HEK293 (cell line): ENCODE measurements at regions not wholly inside any gene's neighbourhood (a gene's known extent, or its start where the extent isn't known, plus 50 kb on each side); places are given as distances from the start of the nearest gene placed in this dataset.

Source experiments
- CTCF ChIA-PET: fragments of 350-600 bp; formaldehyde crosslinking; extraction: SDS; loops from one replicate; lab custom pipeline; 2021; ENCODE audit warnings: antibody characterized with exemption; lab: Yijun Ruan, JAX
- POLR2A ChIA-PET: fragments of 300-600 bp; formaldehyde crosslinking; extraction: SDS; loops from one replicate; lab custom pipeline; 2020; ENCODE audit warnings: antibody characterized with exemption, inconsistent platforms; lab: Yijun Ruan, JAX
- H3K27ac ChIP-seq: fragments of 200-500 bp; sonication (Bioruptor generic); 2 replicates; pipeline ENCODE4 v1.5.1; 2014; ENCODE audit warnings: low read depth, low read length, control low read depth, inconsistent platforms; ENCODE audit errors: extremely low read depth
- H3K36me3 ChIP-seq, 2 experiments: fragments of 200-500 bp in 1 of 2; sonication (Bioruptor generic) in 1 of 2; 1 replicate in 1 of 2; 2 replicates in 1 of 2; pipeline ENCODE4 v1.5.1; 2014 to 2017; ENCODE audit warnings: inconsistent platforms in 2 of 2, low read length in 2 of 2; ENCODE audit not compliant: control insufficient read depth in 2 of 2, insufficient read depth in 1 of 2
- H3K4me1 ChIP-seq: fragments of 200-500 bp; sonication (Bioruptor generic); 2 replicates; pipeline ENCODE4 v1.5.1; 2014; ENCODE audit warnings: mild to moderate bottlenecking, low read length, inconsistent platforms; ENCODE audit not compliant: control insufficient read depth, insufficient read depth
- H3K4me3 ChIP-seq: 2 replicates; pipeline ENCODE4 v1.5.1; 2011; ENCODE audit warnings: low read depth, mild to moderate bottlenecking, control low read depth, low read length, moderate library complexity
- H3K9me3 ChIP-seq: fragments of 200-500 bp; sonication (Bioruptor generic); 2 replicates; pipeline ENCODE4 v1.5.1; 2014; ENCODE audit warnings: low read depth, low read length, inconsistent platforms; ENCODE audit not compliant: control insufficient read depth, insufficient read depth
- FEZF1 ChIP-seq: fragments of 450-650 bp; formaldehyde crosslinking; IDR thresholded peaks from 2 replicates; pipeline ENCODE4 v1.5.1; 2016; ENCODE audit warnings: missing biosample characterization, missing genetic modification characterization
- GFI1B ChIP-seq: fragments of 450-650 bp; formaldehyde crosslinking; IDR thresholded peaks from 2 replicates; pipeline ENCODE4 v1.5.1; 2016; ENCODE audit warnings: missing biosample characterization, missing genetic modification characterization
- HOXC10 ChIP-seq: sonication (generic); formaldehyde crosslinking; IDR thresholded peaks from 2 replicates; pipeline ENCODE4 v1.8.1; 2023; ENCODE audit warnings: mild to moderate bottlenecking, missing genetic modification reagents
- IKZF3 ChIP-seq: fragments of 450-650 bp; IDR thresholded peaks from 2 replicates; pipeline ENCODE4 v1.5.0; 2018; ENCODE audit warnings: missing biosample characterization, mild to moderate bottlenecking, missing genetic modification characterization, moderate library complexity
- KLF10 ChIP-seq: fragments of 450-650 bp; IDR thresholded peaks from 2 replicates; pipeline ENCODE4 v1.5.1; 2018; ENCODE audit warnings: missing biosample characterization, mild to moderate bottlenecking, missing genetic modification characterization
- PRDM10 ChIP-seq: fragments of 450-650 bp; formaldehyde crosslinking; IDR thresholded peaks from 2 replicates; pipeline ENCODE4 v1.5.1; 2016; ENCODE audit warnings: missing biosample characterization, missing genetic modification characterization
- PRDM4 ChIP-seq: fragments of 450-650 bp; formaldehyde crosslinking; IDR thresholded peaks from 2 replicates; pipeline ENCODE4 v1.5.1; 2017; ENCODE audit warnings: missing biosample characterization, missing genetic modification characterization
- SALL2 ChIP-seq: fragments of 450-650 bp; formaldehyde crosslinking; IDR thresholded peaks from 2 replicates; pipeline ENCODE4 v1.5.0; 2017; ENCODE audit warnings: missing biosample characterization, mild to moderate bottlenecking, missing genetic modification characterization, borderline replicate concordance
- SP2 ChIP-seq: fragments of 450-650 bp; formaldehyde crosslinking; IDR thresholded peaks from 2 replicates; pipeline ENCODE4 v1.5.1; 2016; ENCODE audit warnings: missing biosample characterization, missing genetic modification characterization
- YY1 ChIP-seq: fragments of 450-650 bp; formaldehyde crosslinking; IDR thresholded peaks from 2 replicates; pipeline ENCODE4 v1.5.1; 2018; ENCODE audit warnings: missing biosample characterization, missing genetic modification characterization
- ZBTB1 ChIP-seq: fragments of 450-650 bp; formaldehyde crosslinking; IDR thresholded peaks from 2 replicates; pipeline ENCODE4 v1.5.1; 2016; ENCODE audit warnings: missing biosample characterization, missing genetic modification characterization
- ZNF2 ChIP-seq: fragments of 450-650 bp; formaldehyde crosslinking; IDR thresholded peaks from 2 replicates; pipeline ENCODE4 v1.5.1; 2016; ENCODE audit warnings: missing biosample characterization, missing genetic modification characterization
- ZNF223 ChIP-seq: fragments of 450-650 bp; formaldehyde crosslinking; IDR thresholded peaks from 2 replicates; pipeline ENCODE4 v1.5.1; 2016; ENCODE audit warnings: missing biosample characterization, missing genetic modification characterization
- ZNF23 ChIP-seq: fragments of 450-650 bp; formaldehyde crosslinking; IDR thresholded peaks from 2 replicates; pipeline ENCODE4 v1.5.1; 2016; ENCODE audit warnings: missing biosample characterization, missing genetic modification characterization, borderline replicate concordance
- ZNF24 ChIP-seq: fragments of 450-650 bp; formaldehyde crosslinking; IDR thresholded peaks from 2 replicates; pipeline ENCODE4 v1.5.1; 2016; ENCODE audit warnings: missing biosample characterization, missing genetic modification characterization
- ZNF274 ChIP-seq, 2 experiments: fragments of 200-500 bp in 1 of 2; fragments of 450-650 bp in 1 of 2; sonication (Bioruptor generic) in 1 of 2; formaldehyde crosslinking in 1 of 2; IDR thresholded peaks; 2 replicates each; pipeline versions ENCODE4 v1.5.1 to v1.6.1; 2014 to 2016; ENCODE audit warnings: borderline replicate concordance in 1 of 2, inconsistent platforms in 1 of 2, low read length in 1 of 2, missing biosample characterization in 1 of 2, missing genetic modification characterization in 1 of 2
- ZNF324 ChIP-seq: fragments of 450-650 bp; formaldehyde crosslinking; IDR thresholded peaks from 2 replicates; pipeline ENCODE4 v1.5.1; 2016; ENCODE audit warnings: missing biosample characterization, missing genetic modification characterization
- ZNF48 ChIP-seq: fragments of 450-650 bp; formaldehyde crosslinking; IDR thresholded peaks from 2 replicates; pipeline ENCODE4 v1.5.1; 2016; ENCODE audit warnings: missing biosample characterization, missing genetic modification characterization
- ZNF843 ChIP-seq: fragments of 450-650 bp; formaldehyde crosslinking; IDR thresholded peaks from 2 replicates; pipeline ENCODE4 v1.5.1; 2016; ENCODE audit warnings: missing biosample characterization, missing genetic modification characterization
- ZSCAN5A ChIP-seq: fragments of 450-650 bp; formaldehyde crosslinking; IDR thresholded peaks from 2 replicates; pipeline ENCODE4 v1.5.1; 2016; ENCODE audit warnings: missing biosample characterization, missing genetic modification characterization
- ZXDB ChIP-seq: fragments of 450-650 bp; formaldehyde crosslinking; IDR thresholded peaks from 2 replicates; pipeline ENCODE4 v1.5.1; 2016; ENCODE audit warnings: missing biosample characterization, missing genetic modification characterization
- TF ChIP-seq, protein P1 (sequence below): fragments of 450-650 bp; formaldehyde crosslinking; IDR thresholded peaks from 2 replicates; pipeline ENCODE4 v1.5.1; 2017; ENCODE audit warnings: missing biosample characterization, missing genetic modification characterization
- TF ChIP-seq, protein P2 (sequence below): fragments of 450-650 bp; formaldehyde crosslinking; IDR thresholded peaks from 2 replicates; pipeline ENCODE4 v1.5.1; 2017; ENCODE audit warnings: missing biosample characterization, missing genetic modification characterization
- TF ChIP-seq, protein P3 (sequence below): fragments of 450-650 bp; formaldehyde crosslinking; IDR thresholded peaks from 2 replicates; pipeline ENCODE4 v1.5.1; 2016; ENCODE audit warnings: missing biosample characterization, missing genetic modification characterization, low read depth

DNA sequence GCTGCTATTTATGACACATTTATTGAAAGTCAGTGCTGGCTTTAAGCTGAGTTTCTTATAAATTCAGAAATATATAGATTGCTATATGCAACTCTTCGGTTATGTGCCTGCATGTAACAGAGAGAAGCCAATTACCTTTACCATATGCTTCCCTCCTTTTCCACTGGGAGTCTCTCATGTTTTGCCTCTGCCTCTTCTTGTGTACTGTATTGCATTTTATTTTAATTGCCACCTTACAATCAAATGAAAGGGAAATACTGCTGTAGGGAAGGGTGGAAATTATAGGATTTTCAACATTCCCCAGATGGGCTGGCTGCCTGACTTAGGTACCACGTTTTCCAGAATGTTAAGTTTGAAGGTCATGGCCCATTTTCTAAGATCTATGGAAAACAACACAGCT is 655.4 kb upstream of the SLIT2 start:
- Histone ChIP-seq H3K27ac (no peak overlapping the region), H3K36me3 (no peaks in the 10 kb centered on the region), H3K4me3 (no peak overlapping the region), H3K4me1 (no peaks in the 10 kb centered on the region), H3K9me3 (no peaks in the 10 kb centered on the region)
- no peak for TF ChIP-seq PRDM10 (tag by site-specific recombination)
- TF ChIP-seq ZNF324 (tag by site-specific recombination) = no peak
- no peak for TF ChIP-seq ZBTB1 (tag by site-specific recombination)
- no peak for TF ChIP-seq ZNF24 (tag by site-specific recombination)
- no peak for TF ChIP-seq GFI1B (tag by site-specific recombination)
- no peak for TF ChIP-seq HOXC10 (CRISPR knock-in tag)
- no peak for TF ChIP-seq ZNF48 (tag by site-specific recombination)
- TF ChIP-seq, protein P1, sequence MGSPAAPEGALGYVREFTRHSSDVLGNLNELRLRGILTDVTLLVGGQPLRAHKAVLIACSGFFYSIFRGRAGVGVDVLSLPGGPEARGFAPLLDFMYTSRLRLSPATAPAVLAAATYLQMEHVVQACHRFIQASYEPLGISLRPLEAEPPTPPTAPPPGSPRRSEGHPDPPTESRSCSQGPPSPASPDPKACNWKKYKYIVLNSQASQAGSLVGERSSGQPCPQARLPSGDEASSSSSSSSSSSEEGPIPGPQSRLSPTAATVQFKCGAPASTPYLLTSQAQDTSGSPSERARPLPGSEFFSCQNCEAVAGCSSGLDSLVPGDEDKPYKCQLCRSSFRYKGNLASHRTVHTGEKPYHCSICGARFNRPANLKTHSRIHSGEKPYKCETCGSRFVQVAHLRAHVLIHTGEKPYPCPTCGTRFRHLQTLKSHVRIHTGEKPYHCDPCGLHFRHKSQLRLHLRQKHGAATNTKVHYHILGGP (tag by site-specific recombination) = no peak
- TF ChIP-seq KLF10 (tag by site-specific recombination) = no peak
- TF ChIP-seq IKZF3 (tag by site-specific recombination) = no peak
- no peak for TF ChIP-seq PRDM4 (tag by site-specific recombination)
- TF ChIP-seq, protein P2, sequence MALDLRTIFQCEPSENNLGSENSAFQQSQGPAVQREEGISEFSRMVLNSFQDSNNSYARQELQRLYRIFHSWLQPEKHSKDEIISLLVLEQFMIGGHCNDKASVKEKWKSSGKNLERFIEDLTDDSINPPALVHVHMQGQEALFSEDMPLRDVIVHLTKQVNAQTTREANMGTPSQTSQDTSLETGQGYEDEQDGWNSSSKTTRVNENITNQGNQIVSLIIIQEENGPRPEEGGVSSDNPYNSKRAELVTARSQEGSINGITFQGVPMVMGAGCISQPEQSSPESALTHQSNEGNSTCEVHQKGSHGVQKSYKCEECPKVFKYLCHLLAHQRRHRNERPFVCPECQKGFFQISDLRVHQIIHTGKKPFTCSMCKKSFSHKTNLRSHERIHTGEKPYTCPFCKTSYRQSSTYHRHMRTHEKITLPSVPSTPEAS = no peak
- no peak for TF ChIP-seq ZNF843
- TF ChIP-seq, protein P3, sequence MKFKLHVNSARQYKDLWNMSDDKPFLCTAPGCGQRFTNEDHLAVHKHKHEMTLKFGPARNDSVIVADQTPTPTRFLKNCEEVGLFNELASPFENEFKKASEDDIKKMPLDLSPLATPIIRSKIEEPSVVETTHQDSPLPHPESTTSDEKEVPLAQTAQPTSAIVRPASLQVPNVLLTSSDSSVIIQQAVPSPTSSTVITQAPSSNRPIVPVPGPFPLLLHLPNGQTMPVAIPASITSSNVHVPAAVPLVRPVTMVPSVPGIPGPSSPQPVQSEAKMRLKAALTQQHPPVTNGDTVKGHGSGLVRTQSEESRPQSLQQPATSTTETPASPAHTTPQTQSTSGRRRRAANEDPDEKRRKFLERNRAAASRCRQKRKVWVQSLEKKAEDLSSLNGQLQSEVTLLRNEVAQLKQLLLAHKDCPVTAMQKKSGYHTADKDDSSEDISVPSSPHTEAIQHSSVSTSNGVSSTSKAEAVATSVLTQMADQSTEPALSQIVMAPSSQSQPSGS = no peak
- no peak for TF ChIP-seq ZNF274 (IDR thresholded peaks at IDR 0.05; ENCODE audit: low read length)
- no peak for TF ChIP-seq ZNF274 (tag by site-specific recombination; IDR thresholded peaks at IDR 0.05; ENCODE audit: borderline replicate concordance)
- ChIA-PET POLR2A (no interaction called here), CTCF (no interaction called here)

- H3K9me3 ChIP-seq = no peaks in the 10 kb centered on the region
- ChIA-PET POLR2A (no interaction called here), CTCF (no interaction called here)
- H3K27ac ChIP-seq = no peak overlapping the region
- H3K4me3 ChIP-seq = no peak overlapping the region
- H3K36me3 ChIP-seq = no peaks in the 10 kb centered on the region
- H3K4me1 ChIP-seq = no peaks in the 10 kb centered on the region
- TF ChIP-seq ZBTB1 (tag by site-specific recombination) (no peak), YY1 (no peak), SALL2 (tag by site-specific recombination) (no peak), SP2 (tag by site-specific recombination) (no peak), ZSCAN5A (no peak), ZXDB (tag by site-specific recombination) (no peak), ZNF23 (tag by site-specific recombination) (no peak), ZNF2 (tag by site-specific recombination) (no peak), ZNF223 (tag by site-specific recombination) (no peak), FEZF1 (tag by site-specific recombination) (no peak)
Observed at GRCh38 chr4:19592391-19592790, 659.3 kb upstream of the SLIT2 start.
